Loucy (cell line): ENCODE measurements at regions not wholly inside any gene's neighbourhood (a gene's known extent, or its start where the extent isn't known, plus 50 kb on each side); places are given as distances from the start of the nearest gene placed in this dataset.

ENCODE experiments used
- H2AFZ ChIP-seq: fragments of 200-600 bp; sonication (generic); 2 replicates; pipeline ENCODE4 v1.6.0; 2016; ENCODE audit warnings: antibody characterized with exemption, mild to moderate bottlenecking, low read length, moderate library complexity
- H3F3A ChIP-seq: fragments of 200-600 bp; 2 replicates; pipeline ENCODE4 v1.6.0; 2016; ENCODE audit warnings: antibody characterized with exemption, low read depth, mild to moderate bottlenecking
- H3K27me3 ChIP-seq: fragments of 200-600 bp; sonication (generic); 2 replicates; pipeline ENCODE4 v1.6.1; 2014; ENCODE audit warnings: low read length, mild to moderate bottlenecking; ENCODE audit not compliant: insufficient read depth, poor library complexity, severe bottlenecking
- H3K36me3 ChIP-seq: fragments of 200-600 bp; sonication (generic); 2 replicates; pipeline ENCODE4 v1.6.1; 2016; ENCODE audit warnings: low read length; ENCODE audit not compliant: insufficient read depth
- H3K4me1 ChIP-seq: fragments of 200-600 bp; sonication (generic); 2 replicates; pipeline ENCODE4 v1.5.1; 2014; ENCODE audit warnings: low read length, mild to moderate bottlenecking; ENCODE audit not compliant: insufficient read depth, poor library complexity, severe bottlenecking
- H3K4me2 ChIP-seq: fragments of 200-600 bp; sonication (generic); 2 replicates; pipeline ENCODE4 v1.6.0; 2014; ENCODE audit warnings: antibody characterized with exemption, low read length, low read depth, mild to moderate bottlenecking; ENCODE audit not compliant: poor library complexity, severe bottlenecking
- H3K4me3 ChIP-seq: fragments of 200-600 bp; sonication (generic); 2 replicates; pipeline ENCODE4 v1.5.1; 2014; ENCODE audit warnings: low read length, mild to moderate bottlenecking, mixed read lengths; ENCODE audit not compliant: poor library complexity, severe bottlenecking
- H3K79me2 ChIP-seq: fragments of 200-600 bp; sonication (generic); 2 replicates; pipeline ENCODE4 v1.6.1; 2014; ENCODE audit warnings: low read length; ENCODE audit not compliant: insufficient read depth
- H3K9ac ChIP-seq: fragments of 200-600 bp; sonication (generic); 2 replicates; pipeline ENCODE4 v1.6.0; 2014; ENCODE audit warnings: mild to moderate bottlenecking, low read depth, low read length, moderate library complexity; ENCODE audit not compliant: poor library complexity, severe bottlenecking
- H3K9me2 ChIP-seq: fragments of 200-600 bp; sonication (generic); replicated peaks from 2 replicates; pipeline ENCODE4 v1.6.1; 2016; ENCODE audit warnings: low read depth, low read length, mixed read lengths
- H3K9me3 ChIP-seq: fragments of 200-600 bp; sonication (generic); 2 replicates; pipeline ENCODE4 v1.6.1; 2014; ENCODE audit warnings: mild to moderate bottlenecking, antibody characterized with exemption, low read length, low read depth; ENCODE audit not compliant: insufficient read depth
- H4K20me1 ChIP-seq: fragments of 200-600 bp; sonication (generic); 2 replicates; pipeline ENCODE4 v1.6.0; 2014; ENCODE audit warnings: antibody characterized with exemption, low read length, mild to moderate bottlenecking; ENCODE audit not compliant: insufficient read depth, poor library complexity, severe bottlenecking
- CTCF ChIP-seq: fragments of 200-600 bp; sonication (generic); conservative IDR thresholded peaks from 2 replicates; pipeline ENCODE4 v1.5.1; 2014; ENCODE audit warnings: mild to moderate bottlenecking, antibody characterized with exemption, low read length
- EZH2phosphoT487 ChIP-seq: fragments of 200-600 bp; IDR thresholded peaks from 2 replicates; pipeline ENCODE4 v1.6.1; 2018; ENCODE audit warnings: antibody characterized with exemption, mild to moderate bottlenecking, moderate library complexity, borderline replicate concordance

DNA sequence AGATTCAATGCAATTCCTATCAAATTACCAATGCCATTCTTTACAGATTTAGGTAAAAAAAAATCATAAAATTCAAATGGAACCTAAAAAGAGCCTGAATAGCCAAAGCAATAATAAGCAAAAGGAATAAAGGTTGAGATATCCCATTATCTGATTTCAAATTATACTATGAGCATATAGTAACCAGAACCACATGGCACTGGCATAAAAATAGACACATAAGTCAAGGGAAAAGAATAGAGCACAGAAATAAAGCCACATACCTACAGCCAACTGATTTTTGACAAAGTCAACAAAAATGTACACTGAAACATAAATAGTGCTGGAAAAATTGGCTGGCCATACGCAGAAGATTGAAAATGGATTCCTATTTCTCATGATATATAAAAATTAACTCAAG is 853.7 kb downstream of the FAT4 start:
- TF ChIP-seq EZH2phosphoT487 (no peak), CTCF (no peak)
- Histone ChIP-seq H3K79me2 (no peaks in the 10 kb centered on the region), H3F3A (no peaks in the 10 kb centered on the region), H3K9me3 (no peaks in the 10 kb centered on the region), H3K9ac (no peak overlapping the region), H3K27me3 (no peaks in the 10 kb centered on the region), H3K36me3 (no peaks in the 10 kb centered on the region), H4K20me1 (no peaks in the 10 kb centered on the region), H3K4me1 (no peaks in the 10 kb centered on the region), H3K4me3 (no peak overlapping the region), H2AFZ (no peak overlapping the region), H3K4me2 (no peak overlapping the region), H3K9me2 (no peaks in the 10 kb centered on the region)

- no peak overlapping the region for H3K4me2 ChIP-seq
- H3K79me2 ChIP-seq, result no peaks in the 10 kb centered on the region
- no peaks in the 10 kb centered on the region for H3K36me3 ChIP-seq
- H3K9me2 ChIP-seq, result no peaks in the 10 kb centered on the region
- no peak overlapping the region for H3K4me3 ChIP-seq
- no peak overlapping the region for H2AFZ ChIP-seq
- H3K4me1 ChIP-seq, result no peaks in the 10 kb centered on the region
- no peaks in the 10 kb centered on the region for H4K20me1 ChIP-seq
- TF ChIP-seq CTCF (no peak), EZH2phosphoT487 (no peak)
- no peaks in the 10 kb centered on the region for H3F3A ChIP-seq
- no peak overlapping the region for H3K9ac ChIP-seq
- H3K9me3 ChIP-seq, result no peaks in the 10 kb centered on the region
- no peaks in the 10 kb centered on the region for H3K27me3 ChIP-seq
These were observed 857.4 kb downstream of the FAT4 start for GRCh38 chr4:126172126-126172525.

DNA sequence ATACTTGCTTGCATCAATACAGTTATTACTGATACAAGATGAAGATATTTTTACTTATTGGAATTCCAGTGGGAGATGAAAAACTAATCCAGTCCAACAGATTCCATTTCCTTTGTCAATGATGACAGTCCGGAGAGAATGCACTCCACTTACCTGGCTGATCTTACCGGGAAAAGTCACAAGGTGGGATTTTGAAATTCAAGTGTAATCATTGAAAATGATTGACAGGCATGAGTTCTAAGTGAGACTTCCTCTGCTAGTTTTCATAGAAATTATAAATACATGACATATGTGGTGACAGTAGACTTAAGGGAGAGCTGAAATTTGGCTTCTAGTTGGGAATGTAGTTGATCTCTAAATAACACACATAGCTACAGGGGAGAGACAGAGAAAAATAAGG is 859.9 kb downstream of the FAT4 start:
- H3K9ac ChIP-seq, result no peak overlapping the region
- H3K79me2 ChIP-seq, result no peaks in the 10 kb centered on the region
- H3K27me3 ChIP-seq, result no peaks in the 10 kb centered on the region
- H3K4me3 ChIP-seq, result no peak overlapping the region
- H3K9me3 ChIP-seq, result no peaks in the 10 kb centered on the region
- H3F3A ChIP-seq, result no peaks in the 10 kb centered on the region
- H2AFZ ChIP-seq, result no peak overlapping the region
- H3K36me3 ChIP-seq, result no peaks in the 10 kb centered on the region
- H4K20me1 ChIP-seq, result no peaks in the 10 kb centered on the region
- no peaks in the 10 kb centered on the region for H3K9me2 ChIP-seq
- no peak for TF ChIP-seq EZH2phosphoT487
- no peak for TF ChIP-seq CTCF
- H3K4me2 ChIP-seq, result no peak overlapping the region
- no peaks in the 10 kb centered on the region for H3K4me1 ChIP-seq
